ENCODE measurements at regions not wholly inside any gene's neighbourhood (a gene's known extent, or its start where the extent isn't known, plus 50 kb on each side); places are given as distances from the start of the nearest gene placed in this dataset.

- peaks cover 0 to 4% (median 0%) of the 10 kb centered on the region in 4 donors for H3K9me3 ChIP-seq
- H3K27me3 ChIP-seq, result no peaks in the 10 kb centered on the region
- H3K27ac ChIP-seq, result no peak overlapping the region
- DNase-seq (no peak), ATAC-seq (ENCODE audit: low FRiP score in 2 of 2) (no peak)
- H3K4me3 ChIP-seq, result no peak overlapping the region
- no peaks in the 10 kb centered on the region for H3K36me3 ChIP-seq
- H3K4me1 ChIP-seq, result no peaks in the 10 kb centered on the region
- WGBS, 2 donors, result 94 to 95% methylated on average over 5 of the region's 5 CpGs
- TF ChIP-seq POLR2AphosphoS5 (IDR thresholded peaks at IDR 0.05), result no peak
- TF ChIP-seq CTCF (IDR thresholded peaks at IDR 0.05), result no peak
- TF ChIP-seq EP300 (IDR thresholded peaks at IDR 0.05), result no peak
Observed at GRCh38 chr13:51019026-51019425, 92.0 kb downstream of the C13orf42 start.

- H3K4me1 ChIP-seq, result no peaks in the 10 kb centered on the region
- peaks cover 3 to 7% (median 4%) of the 10 kb centered on the region in 4 donors for H3K9me3 ChIP-seq
- H3K36me3 ChIP-seq, result no peaks in the 10 kb centered on the region
- no peak overlapping the region for H3K4me3 ChIP-seq
- WGBS, 2 donors, result 86 to 100% methylated on average over 1 of the region's 1 CpG
- no peak for DNase-seq
- no peak for TF ChIP-seq POLR2AphosphoS5 (IDR thresholded peaks at IDR 0.05)
- TF ChIP-seq EP300 (IDR thresholded peaks at IDR 0.05), result no peak
- TF ChIP-seq POLR2A (IDR thresholded peaks at IDR 0.05), result no peak
- no peak for TF ChIP-seq CTCF (IDR thresholded peaks at IDR 0.05)
- peak in 1 of 2 donors; percentile 62 for ATAC-seq (ENCODE audit: low FRiP score in 2 of 2)
- H3K27me3 ChIP-seq, result no peaks in the 10 kb centered on the region
- no peak overlapping the region for H3K27ac ChIP-seq
Observed at GRCh38 chr13:51017516-51017915, 93.6 kb downstream of the C13orf42 start.

- WGBS, 2 donors, result 55 to 75% methylated on average over 1 of the region's 1 CpG
- Histone ChIP-seq H3K4me3 (no peak overlapping the region), H3K9me3 (peaks cover 3 to 7% (median 4%) of the 10 kb centered on the region in 4 donors), H3K4me1 (no peaks in the 10 kb centered on the region), H3K36me3 (no peaks in the 10 kb centered on the region), H3K27me3 (no peaks in the 10 kb centered on the region), H3K27ac (no peak overlapping the region)
- DNase-seq, result no peak
- no peak for TF ChIP-seq POLR2A (IDR thresholded peaks at IDR 0.05)
- TF ChIP-seq CTCF (IDR thresholded peaks at IDR 0.05), result no peak
- TF ChIP-seq POLR2AphosphoS5 (IDR thresholded peaks at IDR 0.05), result no peak
- TF ChIP-seq EP300 (IDR thresholded peaks at IDR 0.05), result no peak
- no peak for ATAC-seq (ENCODE audit: low FRiP score in 2 of 2)
Observed at GRCh38 chr13:51015973-51016372, 95.1 kb downstream of the C13orf42 start.

- DNase-seq (no peak), ATAC-seq (ENCODE audit: low FRiP score in 2 of 2) (no peak)
- no peak overlapping the region for H3K4me3 ChIP-seq
- no peaks in the 10 kb centered on the region for H3K36me3 ChIP-seq
- no peaks in the 10 kb centered on the region for H3K4me1 ChIP-seq
- no peaks in the 10 kb centered on the region for H3K27me3 ChIP-seq
- WGBS, 2 donors, result 83 to 85% methylated on average over 1 of the region's 1 CpG
- H3K9me3 ChIP-seq, result peaks cover 3 to 7% (median 4%) of the 10 kb centered on the region in 4 donors
- TF ChIP-seq POLR2A (IDR thresholded peaks at IDR 0.05), result no peak
- TF ChIP-seq CTCF (IDR thresholded peaks at IDR 0.05), result no peak
- TF ChIP-seq EP300 (IDR thresholded peaks at IDR 0.05), result no peak
- TF ChIP-seq POLR2AphosphoS5 (IDR thresholded peaks at IDR 0.05), result no peak
- no peak overlapping the region for H3K27ac ChIP-seq
Observed at GRCh38 chr13:51009597-51009996, 100.0 kb downstream of the RNASEH2B start.

- 84 to 86% methylated on average over 3 of the region's 3 CpGs for WGBS, 2 donors
Observed at GRCh38 chr13:51007216-51007615, 97.6 kb downstream of the RNASEH2B start.

More at GRCh38 chr13:51007216-51007615, 97.6 kb downstream of the RNASEH2B start:
- DNase-seq (no peak), ATAC-seq (ENCODE audit: low FRiP score in 2 of 2) (no peak)
- no peaks in the 10 kb centered on the region for H3K36me3 ChIP-seq
- H3K9me3 ChIP-seq, result no peaks in the 10 kb centered on the region
- no peak overlapping the region for H3K4me3 ChIP-seq
- H3K27me3 ChIP-seq, result no peaks in the 10 kb centered on the region
- H3K27ac ChIP-seq, result no peak overlapping the region
- no peaks in the 10 kb centered on the region for H3K4me1 ChIP-seq
- no peak for TF ChIP-seq EP300 (IDR thresholded peaks at IDR 0.05)
- TF ChIP-seq POLR2AphosphoS5 (IDR thresholded peaks at IDR 0.05), result no peak
- TF ChIP-seq POLR2A (IDR thresholded peaks at IDR 0.05), result no peak
- TF ChIP-seq CTCF (IDR thresholded peaks at IDR 0.05), result no peak

Data from upper lobe of left lung (tissue), 6 donors.